ENCODE measurements at regions not wholly inside any gene's neighbourhood (a gene's known extent, or its start where the extent isn't known, plus 50 kb on each side); places are given as distances from the start of the nearest gene placed in this dataset.

DNA sequence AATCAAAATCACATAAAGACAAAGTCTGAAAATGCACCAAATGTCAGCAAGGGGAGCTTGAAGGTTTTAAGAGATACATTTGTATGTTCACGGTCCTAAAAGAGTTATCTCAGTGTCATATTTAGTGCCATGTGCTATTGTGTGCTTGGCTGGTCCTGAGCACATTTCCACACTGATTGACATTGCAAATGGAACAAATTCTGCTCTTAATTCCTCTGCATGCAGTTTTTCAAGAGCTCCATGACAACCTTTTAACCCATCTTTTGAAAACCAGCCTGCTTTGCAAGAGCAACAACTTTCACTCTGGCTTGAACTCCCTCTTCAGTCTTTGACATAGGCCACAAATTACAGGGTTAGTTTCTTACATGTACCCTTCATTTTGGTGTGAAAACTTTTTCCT lies 175.4 kb upstream of the ACTBL2 start:
- Histone ChIP-seq H3K27ac (ENCODE audit: control insufficient read depth, insufficient read depth, low read length) (no peak overlapping the region), H4K20me1 (ENCODE audit: control insufficient read depth, extremely low read depth, insufficient read depth, low read length) (no peaks in the 10 kb centered on the region), H3K9me1 (ENCODE audit: control insufficient read depth, extremely low read depth, insufficient read depth, low read length) (no peaks in the 10 kb centered on the region), H3K4me3 (ENCODE audit: control insufficient read depth in 2 of 3, extremely low read depth in 1 of 3, insufficient read depth in 2 of 3, low read depth in 1 of 3, low read length in 3 of 3) (no peak overlapping the region), H3K4me2 (ENCODE audit: control insufficient read depth, extremely low read depth, insufficient read depth, low read depth, low read length) (no peak overlapping the region), H3K79me2 (ENCODE audit: control insufficient read depth, insufficient read depth, low read length) (no peaks in the 10 kb centered on the region), H2AFZ (ENCODE audit: control insufficient read depth, low read length) (no peak overlapping the region), H3K9ac (ENCODE audit: control insufficient read depth, extremely low read depth, insufficient read depth, low read length) (no peak overlapping the region), H3K4me1 (ENCODE audit: control insufficient read depth, extremely low read depth, insufficient read depth, low read length) (no peaks in the 10 kb centered on the region), H3K27me3 (ENCODE audit: control insufficient read depth, extremely low read depth, insufficient read depth, low read length) (no peaks in the 10 kb centered on the region), H3K9me3 (ENCODE audit: control insufficient read depth, low read depth, low read length) (no peaks in the 10 kb centered on the region), H3K36me3 (ENCODE audit: control insufficient read depth in 2 of 2, extremely low read depth in 1 of 2, insufficient read depth in 2 of 2, low read length in 2 of 2) (no peaks in the 10 kb centered on the region)
- TF ChIP-seq, protein P1, sequence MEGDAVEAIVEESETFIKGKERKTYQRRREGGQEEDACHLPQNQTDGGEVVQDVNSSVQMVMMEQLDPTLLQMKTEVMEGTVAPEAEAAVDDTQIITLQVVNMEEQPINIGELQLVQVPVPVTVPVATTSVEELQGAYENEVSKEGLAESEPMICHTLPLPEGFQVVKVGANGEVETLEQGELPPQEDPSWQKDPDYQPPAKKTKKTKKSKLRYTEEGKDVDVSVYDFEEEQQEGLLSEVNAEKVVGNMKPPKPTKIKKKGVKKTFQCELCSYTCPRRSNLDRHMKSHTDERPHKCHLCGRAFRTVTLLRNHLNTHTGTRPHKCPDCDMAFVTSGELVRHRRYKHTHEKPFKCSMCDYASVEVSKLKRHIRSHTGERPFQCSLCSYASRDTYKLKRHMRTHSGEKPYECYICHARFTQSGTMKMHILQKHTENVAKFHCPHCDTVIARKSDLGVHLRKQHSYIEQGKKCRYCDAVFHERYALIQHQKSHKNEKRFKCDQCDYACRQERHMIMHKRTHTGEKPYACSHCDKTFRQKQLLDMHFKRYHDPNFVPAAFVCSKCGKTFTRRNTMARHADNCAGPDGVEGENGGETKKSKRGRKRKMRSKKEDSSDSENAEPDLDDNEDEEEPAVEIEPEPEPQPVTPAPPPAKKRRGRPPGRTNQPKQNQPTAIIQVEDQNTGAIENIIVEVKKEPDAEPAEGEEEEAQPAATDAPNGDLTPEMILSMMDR (optimal IDR thresholded peaks at IDR 0.05 in 1 of 3, IDR thresholded peaks at IDR 0.05 in 1 of 3, conservative IDR thresholded peaks at IDR 0.05 in 1 of 3; ENCODE audit: extremely low read depth in 1 of 3, insufficient read depth in 2 of 3, low read length in 3 of 3): no peak
- TF ChIP-seq EZH2 (IDR thresholded peaks at IDR 0.05; ENCODE audit: low read length): no peak
- no peak for DNase-seq (ENCODE audit: low read depth, low spot score)
- dilution Hi-C loops (cut with MboI; ENCODE audit: extremely low pct_ligation_motif_present, low sequenced_read_pairs): no loop called here
- FAIRE-seq: no peak

DNA sequence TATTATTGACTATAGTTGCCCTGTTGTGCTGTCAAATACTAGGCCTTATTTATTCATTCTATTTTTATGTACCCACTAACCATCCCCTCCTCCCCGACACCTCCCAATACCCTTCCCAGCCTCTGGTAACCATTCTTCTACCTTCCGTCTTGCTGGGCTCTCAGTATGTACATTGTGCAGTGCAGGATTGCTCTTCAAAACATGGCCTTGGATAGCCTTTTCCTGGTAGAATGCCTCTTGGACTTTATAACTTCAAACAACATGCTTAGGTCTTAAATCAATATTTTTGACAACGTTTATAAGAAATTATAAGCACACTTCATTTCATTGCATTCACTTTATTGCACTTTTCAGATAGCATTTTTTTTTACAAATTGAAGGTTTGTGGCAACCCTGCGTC lies 172.6 kb upstream of the ACTBL2 start:
- Histone ChIP-seq H3K9me3 (ENCODE audit: control insufficient read depth, low read depth, low read length) (no peaks in the 10 kb centered on the region), H3K4me3 (ENCODE audit: control insufficient read depth in 2 of 3, extremely low read depth in 1 of 3, insufficient read depth in 2 of 3, low read depth in 1 of 3, low read length in 3 of 3) (no peak overlapping the region), H3K27ac (ENCODE audit: control insufficient read depth, insufficient read depth, low read length) (no peak overlapping the region), H3K79me2 (ENCODE audit: control insufficient read depth, insufficient read depth, low read length) (no peaks in the 10 kb centered on the region), H3K36me3 (ENCODE audit: control insufficient read depth in 2 of 2, extremely low read depth in 1 of 2, insufficient read depth in 2 of 2, low read length in 2 of 2) (no peaks in the 10 kb centered on the region), H3K4me2 (ENCODE audit: control insufficient read depth, extremely low read depth, insufficient read depth, low read depth, low read length) (no peak overlapping the region), H3K9me1 (ENCODE audit: control insufficient read depth, extremely low read depth, insufficient read depth, low read length) (no peaks in the 10 kb centered on the region), H3K27me3 (ENCODE audit: control insufficient read depth, extremely low read depth, insufficient read depth, low read length) (no peaks in the 10 kb centered on the region), H2AFZ (ENCODE audit: control insufficient read depth, low read length) (no peak overlapping the region), H3K4me1 (ENCODE audit: control insufficient read depth, extremely low read depth, insufficient read depth, low read length) (no peaks in the 10 kb centered on the region), H4K20me1 (ENCODE audit: control insufficient read depth, extremely low read depth, insufficient read depth, low read length) (no peaks in the 10 kb centered on the region), H3K9ac (ENCODE audit: control insufficient read depth, extremely low read depth, insufficient read depth, low read length) (no peak overlapping the region)
- FAIRE-seq (no peak), DNase-seq (ENCODE audit: low read depth, low spot score) (no peak)
- dilution Hi-C loops (cut with MboI; ENCODE audit: extremely low pct_ligation_motif_present, low sequenced_read_pairs): no loop called here
- TF ChIP-seq, protein P1 (optimal IDR thresholded peaks at IDR 0.05 in 1 of 3, IDR thresholded peaks at IDR 0.05 in 1 of 3, conservative IDR thresholded peaks at IDR 0.05 in 1 of 3; ENCODE audit: extremely low read depth in 1 of 3, insufficient read depth in 2 of 3, low read length in 3 of 3): no peak
- TF ChIP-seq EZH2 (IDR thresholded peaks at IDR 0.05; ENCODE audit: low read length): no peak
